GM12875 (cell line): ENCODE measurements at regions not wholly inside any gene's neighbourhood (a gene's known extent, or its start where the extent isn't known, plus 50 kb on each side); places are given as distances from the start of the nearest gene placed in this dataset.

Experiments
- H3K4me3 ChIP-seq: one replicate; pipeline ENCODE4 v1.5.1; 2011; ENCODE audit warnings: low read depth, low read length, control low read depth
- TF ChIP-seq, protein P1 (sequence below): IDR thresholded peaks from 2 replicates; pipeline ENCODE4 v1.5.1; 2011; ENCODE audit warnings: low read depth, mild to moderate bottlenecking, control low read depth, inconsistent platforms, low read length, moderate library complexity, borderline replicate concordance; ENCODE audit not compliant: insufficient read depth

GRCh38 chr1:14261395-14261794 lies 337.1 kb upstream of the KAZN start:
- no peak overlapping the region for H3K4me3 ChIP-seq
- TF ChIP-seq, protein P1, sequence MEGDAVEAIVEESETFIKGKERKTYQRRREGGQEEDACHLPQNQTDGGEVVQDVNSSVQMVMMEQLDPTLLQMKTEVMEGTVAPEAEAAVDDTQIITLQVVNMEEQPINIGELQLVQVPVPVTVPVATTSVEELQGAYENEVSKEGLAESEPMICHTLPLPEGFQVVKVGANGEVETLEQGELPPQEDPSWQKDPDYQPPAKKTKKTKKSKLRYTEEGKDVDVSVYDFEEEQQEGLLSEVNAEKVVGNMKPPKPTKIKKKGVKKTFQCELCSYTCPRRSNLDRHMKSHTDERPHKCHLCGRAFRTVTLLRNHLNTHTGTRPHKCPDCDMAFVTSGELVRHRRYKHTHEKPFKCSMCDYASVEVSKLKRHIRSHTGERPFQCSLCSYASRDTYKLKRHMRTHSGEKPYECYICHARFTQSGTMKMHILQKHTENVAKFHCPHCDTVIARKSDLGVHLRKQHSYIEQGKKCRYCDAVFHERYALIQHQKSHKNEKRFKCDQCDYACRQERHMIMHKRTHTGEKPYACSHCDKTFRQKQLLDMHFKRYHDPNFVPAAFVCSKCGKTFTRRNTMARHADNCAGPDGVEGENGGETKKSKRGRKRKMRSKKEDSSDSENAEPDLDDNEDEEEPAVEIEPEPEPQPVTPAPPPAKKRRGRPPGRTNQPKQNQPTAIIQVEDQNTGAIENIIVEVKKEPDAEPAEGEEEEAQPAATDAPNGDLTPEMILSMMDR: no peak

DNA sequence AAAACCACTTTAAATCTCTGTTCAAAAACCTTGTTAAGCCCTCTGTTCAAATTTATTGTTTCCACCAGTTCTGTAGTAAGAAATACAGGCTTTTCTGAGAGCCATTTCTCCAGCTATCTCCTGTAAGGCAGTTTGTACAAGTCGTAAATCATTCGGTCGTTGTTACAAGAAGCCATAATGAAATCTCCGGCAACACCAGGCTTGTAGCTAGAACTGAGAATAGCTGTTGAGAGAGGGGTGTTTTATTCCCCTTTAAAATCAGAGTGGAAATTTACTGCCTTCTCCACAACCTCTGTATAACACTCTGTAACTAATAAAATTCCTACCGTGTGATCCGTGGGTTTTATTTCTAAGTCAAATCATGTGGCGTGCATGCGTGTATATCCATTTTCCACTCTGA lies 335.8 kb upstream of the KAZN start:
- no peak overlapping the region for H3K4me3 ChIP-seq
- TF ChIP-seq, protein P1: no peak

DNA sequence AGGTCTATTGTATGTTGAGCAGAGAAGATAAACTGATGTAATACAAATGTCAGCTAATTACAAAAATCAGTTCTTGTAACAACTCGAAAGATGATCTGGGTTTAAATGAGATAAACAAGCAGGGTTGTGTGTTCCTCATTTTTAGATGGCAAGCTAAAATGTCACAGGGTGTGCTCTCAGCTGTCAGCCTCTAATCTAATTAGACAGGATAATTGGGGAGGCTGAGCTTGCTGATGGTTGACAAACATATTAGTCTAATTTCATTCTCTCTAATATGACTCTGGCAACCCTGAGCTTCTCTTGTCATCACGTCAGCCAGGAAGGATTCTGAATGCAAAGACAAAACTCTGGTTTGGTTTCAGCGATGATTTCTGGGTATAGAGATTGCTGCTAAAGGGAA lies 335.3 kb upstream of the KAZN start:
- TF ChIP-seq, protein P1: no peak
- H3K4me3 ChIP-seq: no peak overlapping the region

GRCh38 chr1:14263671-14264070 lies 334.8 kb upstream of the KAZN start:
- TF ChIP-seq, protein P1: no peak
- H3K4me3 ChIP-seq: no peak overlapping the region

- TF ChIP-seq, protein P1: no peak
- H3K4me3 ChIP-seq: no peak overlapping the region
These were observed 333.0 kb upstream of the KAZN start for GRCh38 chr1:14265495-14265894.

- no peak overlapping the region for H3K4me3 ChIP-seq
- TF ChIP-seq, protein P1: no peak
These were observed 330.5 kb upstream of the KAZN start for GRCh38 chr1:14267991-14268390.

GRCh38 chr1:14270821-14271220 lies 327.7 kb upstream of the KAZN start:
- TF ChIP-seq, protein P1: no peak

More at GRCh38 chr1:14270821-14271220, 327.7 kb upstream of the KAZN start:
- no peak overlapping the region for H3K4me3 ChIP-seq
